Neutrophil (primary cell): ENCODE measurements at regions not wholly inside any gene's neighbourhood (a gene's known extent, or its start where the extent isn't known, plus 50 kb on each side); places are given as distances from the start of the nearest gene placed in this dataset.

Experiments
- H3K27ac ChIP-seq: fragments of 200-600 bp; sonication (generic); 2 replicates; pipeline ENCODE4 v1.5.1; 2016; ENCODE audit warnings: mild to moderate bottlenecking, moderate library complexity
- H3K27me3 ChIP-seq: fragments of 200-600 bp; sonication (generic); 2 replicates; pipeline ENCODE4 v1.6.0; 2016; ENCODE audit warnings: mild to moderate bottlenecking
- H3K36me3 ChIP-seq: fragments of 200-600 bp; sonication (generic); 2 replicates; pipeline ENCODE4 v1.5.1; 2017
- H3K4me1 ChIP-seq, 2 experiments: fragments of 200-600 bp in 1 of 2; sonication (generic) in 1 of 2; 1 replicate in 1 of 2; 2 replicates in 1 of 2; pipeline versions ENCODE4 v1.5.1 to v1.6.1; 2013 to 2016; ENCODE audit warnings: low read depth in 1 of 2, low read length in 1 of 2, mild to moderate bottlenecking in 1 of 2, moderate library complexity in 1 of 2; ENCODE audit not compliant: control insufficient read depth in 1 of 2, insufficient read depth in 1 of 2
- H3K4me3 ChIP-seq, 2 experiments: fragments of 200-600 bp in 1 of 2; sonication (generic) in 1 of 2; 1 replicate in 1 of 2; 2 replicates in 1 of 2; pipeline ENCODE4 v1.5.1; 2013 to 2016; ENCODE audit warnings: low read depth in 1 of 2, low read length in 1 of 2, mild to moderate bottlenecking in 1 of 2, moderate library complexity in 1 of 2
- H3K9me3 ChIP-seq: fragments of 200-600 bp; sonication (generic); 2 replicates; pipeline ENCODE4 v1.5.1; 2016
- TF ChIP-seq, protein P1 (sequence below): fragments of 200-600 bp; sonication (generic); IDR thresholded peaks from 2 replicates; pipeline ENCODE4 v1.5.1; 2016; ENCODE audit warnings: antibody characterized with exemption

GRCh38 chr9:81411961-81412360 is 277.4 kb downstream of the TLE1 start:
- Histone ChIP-seq H3K9me3 (no peaks in the 10 kb centered on the region), H3K4me1 (peaks cover 3 to 4% of the 10 kb centered on the region in 2 experiments), H3K27ac (no peak overlapping the region), H3K4me3 (no peak overlapping the region), H3K36me3 (no peaks in the 10 kb centered on the region), H3K27me3 (no peaks in the 10 kb centered on the region)
- TF ChIP-seq, protein P1, sequence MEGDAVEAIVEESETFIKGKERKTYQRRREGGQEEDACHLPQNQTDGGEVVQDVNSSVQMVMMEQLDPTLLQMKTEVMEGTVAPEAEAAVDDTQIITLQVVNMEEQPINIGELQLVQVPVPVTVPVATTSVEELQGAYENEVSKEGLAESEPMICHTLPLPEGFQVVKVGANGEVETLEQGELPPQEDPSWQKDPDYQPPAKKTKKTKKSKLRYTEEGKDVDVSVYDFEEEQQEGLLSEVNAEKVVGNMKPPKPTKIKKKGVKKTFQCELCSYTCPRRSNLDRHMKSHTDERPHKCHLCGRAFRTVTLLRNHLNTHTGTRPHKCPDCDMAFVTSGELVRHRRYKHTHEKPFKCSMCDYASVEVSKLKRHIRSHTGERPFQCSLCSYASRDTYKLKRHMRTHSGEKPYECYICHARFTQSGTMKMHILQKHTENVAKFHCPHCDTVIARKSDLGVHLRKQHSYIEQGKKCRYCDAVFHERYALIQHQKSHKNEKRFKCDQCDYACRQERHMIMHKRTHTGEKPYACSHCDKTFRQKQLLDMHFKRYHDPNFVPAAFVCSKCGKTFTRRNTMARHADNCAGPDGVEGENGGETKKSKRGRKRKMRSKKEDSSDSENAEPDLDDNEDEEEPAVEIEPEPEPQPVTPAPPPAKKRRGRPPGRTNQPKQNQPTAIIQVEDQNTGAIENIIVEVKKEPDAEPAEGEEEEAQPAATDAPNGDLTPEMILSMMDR = no peak

DNA sequence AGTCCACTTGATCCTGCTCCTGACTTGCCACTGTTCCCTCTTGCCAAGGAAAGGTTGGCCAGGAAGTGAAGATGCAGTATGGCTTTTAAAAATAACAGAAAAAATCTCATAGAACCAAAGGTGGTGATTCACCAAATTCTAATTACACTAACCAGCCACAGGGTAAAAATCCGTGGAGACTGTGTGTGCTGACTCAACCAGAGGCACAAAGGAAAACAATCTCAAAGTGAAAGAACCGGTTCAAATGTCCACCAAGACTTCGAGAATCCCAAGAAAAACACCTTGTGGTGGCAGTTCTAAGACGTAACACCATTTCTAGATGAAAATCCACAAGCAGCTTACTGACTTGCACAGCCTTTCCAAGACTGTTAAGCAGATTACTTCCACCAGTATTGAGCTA is 279.1 kb downstream of the TLE1 start:
- Histone ChIP-seq H3K36me3 (no peaks in the 10 kb centered on the region), H3K27me3 (no peaks in the 10 kb centered on the region), H3K4me1 (peaks cover 3 to 4% of the 10 kb centered on the region in 2 experiments), H3K27ac (no peak overlapping the region), H3K9me3 (no peaks in the 10 kb centered on the region), H3K4me3 (no peak overlapping the region)
- TF ChIP-seq, protein P1 = no peak

DNA sequence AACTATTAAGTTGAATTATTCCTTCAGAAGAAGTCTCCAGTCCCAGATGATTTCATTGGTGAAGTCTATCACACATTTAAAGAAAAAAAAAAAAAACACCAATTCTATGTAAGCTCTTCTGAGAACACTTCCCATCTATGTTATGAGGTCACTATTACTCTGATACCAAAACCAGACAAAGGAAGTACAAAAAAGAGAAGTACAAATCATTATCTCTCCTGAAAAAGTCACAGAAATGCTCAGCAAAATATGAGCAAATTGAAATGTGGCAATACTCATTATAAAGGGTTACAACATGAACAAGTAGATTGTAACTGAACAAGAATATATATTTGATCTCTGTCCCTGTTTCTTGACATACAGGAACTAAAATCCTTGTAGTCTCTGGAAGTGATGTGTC is 280.4 kb downstream of the TLE1 start:
- no peaks in the 10 kb centered on the region for H3K9me3 ChIP-seq
- H3K4me1 ChIP-seq = no peaks in the 10 kb centered on the region
- H3K27me3 ChIP-seq = no peaks in the 10 kb centered on the region
- no peak overlapping the region for H3K27ac ChIP-seq
- H3K36me3 ChIP-seq = no peaks in the 10 kb centered on the region
- no peak overlapping the region for H3K4me3 ChIP-seq
- TF ChIP-seq, protein P1 = no peak

GRCh38 chr9:81404931-81405598 is 284.3 kb downstream of the TLE1 start:
- no peaks in the 10 kb centered on the region for H3K36me3 ChIP-seq

DNA sequence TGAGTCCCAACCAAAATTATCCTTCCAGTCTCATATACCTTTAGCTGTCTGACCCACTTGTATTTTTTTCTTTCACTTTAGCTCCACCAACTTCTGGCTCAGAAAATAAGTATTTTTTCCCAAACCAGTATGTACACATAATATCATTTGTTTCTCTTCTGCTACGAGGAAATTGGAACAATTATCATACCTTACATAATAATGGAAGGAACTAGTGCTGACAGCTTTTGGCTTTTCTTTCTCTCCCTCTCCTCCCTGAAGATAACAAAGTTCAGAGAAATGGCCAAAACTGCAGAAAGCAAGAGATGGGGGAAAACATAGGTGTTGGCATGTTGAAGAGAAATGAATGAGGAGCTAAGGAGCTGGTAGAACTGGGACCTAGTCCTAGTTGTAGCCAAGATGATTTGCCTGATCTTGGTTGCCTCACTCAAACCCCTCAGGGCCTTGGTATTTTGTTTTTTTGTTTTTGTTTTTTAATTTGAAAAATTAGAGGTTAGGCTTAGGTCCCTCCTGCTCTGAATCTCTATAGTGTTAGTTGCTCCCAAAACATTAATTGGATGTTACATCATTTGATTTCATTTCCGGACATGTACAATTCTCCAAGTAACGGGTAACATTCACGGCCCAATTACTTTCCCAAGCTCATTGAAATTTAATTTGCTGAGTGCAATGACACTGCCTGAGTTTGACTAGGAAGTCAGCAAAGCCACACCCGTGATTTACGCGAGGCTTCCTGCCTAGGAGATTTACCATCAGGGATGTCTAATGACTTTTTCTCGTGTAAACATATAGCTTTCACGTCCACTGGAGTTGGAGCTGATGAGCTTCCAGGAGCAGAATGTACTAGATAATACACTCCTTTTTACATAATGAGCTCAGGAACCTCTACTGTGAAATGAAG is 291.6 kb downstream of the TLE1 start:
- Histone ChIP-seq H3K4me3 (no peak overlapping the region), H3K4me1 (no peaks in the 10 kb centered on the region), H3K27ac (no peak overlapping the region), H3K9me3 (no peaks in the 10 kb centered on the region), H3K27me3 (no peaks in the 10 kb centered on the region), H3K36me3 (no peaks in the 10 kb centered on the region)
- TF ChIP-seq, protein P1 = no peak

More at GRCh38 chr9:81404931-81405598, 284.3 kb downstream of the TLE1 start:
- no peak overlapping the region for H3K27ac ChIP-seq
- TF ChIP-seq, protein P1 = no peak
- no peaks in the 10 kb centered on the region for H3K4me1 ChIP-seq
- H3K27me3 ChIP-seq = no peaks in the 10 kb centered on the region
- H3K4me3 ChIP-seq = no peak overlapping the region
- no peaks in the 10 kb centered on the region for H3K9me3 ChIP-seq
